Astrocyte (in vitro differentiated cells and primary cell): ENCODE measurements at regions not wholly inside any gene's neighbourhood (a gene's known extent, or its start where the extent isn't known, plus 50 kb on each side); places are given as distances from the start of the nearest gene placed in this dataset.

Experiments used
- CTCF ChIP-seq: IDR thresholded peaks from 2 replicates; pipeline ENCODE4 v1.5.1; 2011; ENCODE audit warnings: low read depth, mild to moderate bottlenecking, inconsistent platforms, low read length, moderate library complexity; ENCODE audit not compliant: insufficient read depth
- EZH2 ChIP-seq: IDR thresholded peaks from 2 replicates; pipeline ENCODE4 v1.6.1; 2012; ENCODE audit warnings: mild to moderate bottlenecking, low read length, inconsistent platforms; ENCODE audit not compliant: insufficient read depth

- TF ChIP-seq CTCF: no peak
- TF ChIP-seq EZH2: no peak
These were observed 657.7 kb upstream of the RORB start for GRCh38 chr9:73839471-73839870.
